H1 (cell line): ENCODE measurements at regions not wholly inside any gene's neighbourhood (a gene's known extent, or its start where the extent isn't known, plus 50 kb on each side); places are given as distances from the start of the nearest gene placed in this dataset.

Experiments used
- CTCF ChIA-PET: fragments of 300-600 bp; sonication (Branson Sonifier 250); formaldehyde crosslinking; loops from one replicate; lab custom pipeline; 2021; ENCODE audit not compliant: partially characterized antibody; lab: Charles Lee
- POLR2A ChIA-PET: fragments of 300-600 bp; sonication (Branson Sonifier 250); formaldehyde crosslinking; loops from one replicate; lab custom pipeline; 2021; ENCODE audit warnings: inconsistent platforms; ENCODE audit not compliant: partially characterized antibody; lab: Charles Lee
- DNase-seq, 2 experiments: peaks; one replicate each; pipeline versions ENCODE4 v3.0.0 to v3.0.0-alpha.2; 2010 to 2022; ENCODE audit warnings: low spot score in 2 of 2, low read depth in 1 of 2, mixed read lengths in 1 of 2
- FAIRE-seq: peaks from 2 replicates; lab custom pipeline; 2011; peaks lifted over from hg19 to GRCh38; lab: Jason Lieb, UNC
- H2AFZ ChIP-seq: 2 replicates; pipeline ENCODE4 v1.8.1; 2012; ENCODE audit warnings: low read length, inconsistent platforms
- H2AK5ac ChIP-seq: 2 replicates; pipeline ENCODE4 v1.6.1; 2013; ENCODE audit warnings: low read depth, low read length
- H2BK120ac ChIP-seq: replicated peaks from 2 replicates; pipeline ENCODE3; 2013; ENCODE audit warnings: low read depth, low read length, inconsistent platforms
- H2BK12ac ChIP-seq: 2 replicates; pipeline ENCODE4 v1.6.1; 2013; ENCODE audit warnings: low read depth, low read length
- H2BK15ac ChIP-seq: 2 replicates; pipeline ENCODE4 v1.6.1; 2013; ENCODE audit warnings: low read length
- H2BK20ac ChIP-seq: 2 replicates; pipeline ENCODE4 v1.6.1; 2013; ENCODE audit warnings: low read length
- H2BK5ac ChIP-seq: 2 replicates; pipeline ENCODE4 v1.6.1; 2013; ENCODE audit warnings: low read depth, low read length
- H3K14ac ChIP-seq: 2 replicates; pipeline ENCODE4 v1.6.1; 2013; ENCODE audit warnings: inconsistent platforms; ENCODE audit not compliant: insufficient read length
- H3K18ac ChIP-seq: 2 replicates; pipeline ENCODE4 v1.6.1; 2013; ENCODE audit warnings: low read length; ENCODE audit errors: extremely low read depth
- H3K23ac ChIP-seq: 2 replicates; pipeline ENCODE4 v1.6.1; 2013; ENCODE audit warnings: inconsistent platforms; ENCODE audit not compliant: insufficient read length
- H3K23me2 ChIP-seq: 2 replicates; pipeline ENCODE4 v1.6.1; 2013; ENCODE audit warnings: low read depth, low read length
- H3K27ac ChIP-seq: 2 replicates; pipeline ENCODE4 v1.6.1; 2011; ENCODE audit warnings: low read depth, low read length, inconsistent platforms
- H3K27me3 ChIP-seq, 4 experiments: replicated peaks in 1 of 4; 1 replicate in 1 of 4; 2 replicates in 3 of 4; pipeline versions ENCODE4 v1.6.1 to v1.8.1; 2011 to 2013; ENCODE audit warnings: low read length in 3 of 4, mild to moderate bottlenecking in 3 of 4, inconsistent platforms in 2 of 4, mixed read lengths in 2 of 4, moderate library complexity in 1 of 4; ENCODE audit not compliant: control insufficient read depth in 3 of 4, insufficient read depth in 3 of 4; ENCODE audit errors: extremely low read depth in 1 of 4
- H3K36me3 ChIP-seq, 4 experiments: 2 replicates each; pipeline versions ENCODE4 v1.6.1 to v1.8.1; 2011 to 2013; ENCODE audit warnings: mild to moderate bottlenecking in 4 of 4, low read length in 3 of 4, moderate library complexity in 2 of 4, control low read depth in 1 of 4, inconsistent platforms in 1 of 4; ENCODE audit not compliant: insufficient read depth in 4 of 4, control insufficient read depth in 2 of 4
- H3K4ac ChIP-seq: replicated peaks from 2 replicates; pipeline ENCODE3; 2013; ENCODE audit warnings: low read length, low read depth, mixed read lengths, inconsistent platforms; ENCODE audit not compliant: insufficient read length
- H3K4me1 ChIP-seq, 4 experiments: replicated peaks in 1 of 4; 1 replicate in 1 of 4; 2 replicates in 3 of 4; pipeline versions ENCODE4 v1.6.1 to v1.8.1; 2011 to 2013; ENCODE audit warnings: low read length in 3 of 4, inconsistent platforms in 2 of 4, mixed read lengths in 1 of 4; ENCODE audit not compliant: insufficient read depth in 4 of 4, control insufficient read depth in 3 of 4
- H3K4me2 ChIP-seq, 2 experiments: 2 replicates each; pipeline versions ENCODE4 v1.6.1 to v1.8.1; 2011 to 2013; ENCODE audit warnings: low read depth in 2 of 2, low read length in 2 of 2, control low read depth in 1 of 2, inconsistent platforms in 1 of 2, mild to moderate bottlenecking in 1 of 2; ENCODE audit not compliant: insufficient read depth in 1 of 2
- H3K4me3 ChIP-seq, 4 experiments: fragments of 200-600, 300-600 bp in 1 of 4; sonication (generic), shearing (Covaris generic), sonication (Bioruptor Twin) in 1 of 4; 2 replicates each; pipeline versions ENCODE4 v1.5.1 to v1.8.1; 2011 to 2016; ENCODE audit warnings: low read length in 4 of 4, low read depth in 3 of 4, control low read depth in 2 of 4, inconsistent platforms in 2 of 4, mild to moderate bottlenecking in 2 of 4, mixed read lengths in 1 of 4, moderate library complexity in 1 of 4; ENCODE audit not compliant: insufficient read depth in 2 of 4; ENCODE audit errors: extremely low read depth in 1 of 4
- H3K56ac ChIP-seq: replicated peaks from 2 replicates; pipeline ENCODE3; 2013; ENCODE audit warnings: low read depth, mild to moderate bottlenecking, mixed read lengths, low read length, inconsistent platforms; ENCODE audit not compliant: insufficient read length
- H3K79me1 ChIP-seq: 2 replicates; pipeline ENCODE4 v1.6.1; 2013; ENCODE audit warnings: low read depth, low read length, control low read depth
- H3K79me2 ChIP-seq, 2 experiments: 2 replicates each; pipeline versions ENCODE4 v1.6.1 to v1.8.1; 2012 to 2013; ENCODE audit warnings: low read length in 2 of 2, mild to moderate bottlenecking in 2 of 2, inconsistent platforms in 1 of 2; ENCODE audit not compliant: insufficient read depth in 2 of 2, control insufficient read depth in 1 of 2
- H3K9ac ChIP-seq, 4 experiments: replicated peaks in 1 of 4; 1 replicate in 1 of 4; 2 replicates in 3 of 4; pipeline versions ENCODE4 v1.6.1 to v1.8.1; 2011 to 2013; ENCODE audit warnings: low read depth in 3 of 4, low read length in 3 of 4, control low read depth in 2 of 4, mild to moderate bottlenecking in 2 of 4, moderate library complexity in 2 of 4, inconsistent platforms in 1 of 4; ENCODE audit errors: extremely low read depth in 1 of 4
- H3K9me3 ChIP-seq, 2 experiments: 2 replicates each; pipeline versions ENCODE4 v1.6.1 to v1.8.1; 2012 to 2013; ENCODE audit warnings: mild to moderate bottlenecking in 2 of 2, moderate library complexity in 2 of 2, control low read depth in 1 of 2, inconsistent platforms in 1 of 2, low read depth in 1 of 2, low read length in 1 of 2, mixed read lengths in 1 of 2; ENCODE audit not compliant: insufficient read depth in 2 of 2
- H4K20me1 ChIP-seq, 2 experiments: replicated peaks in 1 of 2; 2 replicates each; pipeline versions ENCODE3 to v1.8.1; 2011 to 2013; ENCODE audit warnings: inconsistent platforms in 2 of 2, low read length in 2 of 2, mild to moderate bottlenecking in 1 of 2; ENCODE audit not compliant: insufficient read depth in 2 of 2, control insufficient read depth in 1 of 2
- H4K5ac ChIP-seq: 2 replicates; pipeline ENCODE4 v1.6.1; 2013; ENCODE audit warnings: low read length, low read depth, mixed read lengths, inconsistent platforms; ENCODE audit not compliant: insufficient read length
- H4K8ac ChIP-seq: 2 replicates; pipeline ENCODE4 v1.8.0; 2013; ENCODE audit warnings: mild to moderate bottlenecking, moderate library complexity, low read length, inconsistent platforms; ENCODE audit not compliant: insufficient read depth; ENCODE audit errors: extremely low read depth
- H4K91ac ChIP-seq: replicated peaks from 2 replicates; pipeline ENCODE3; 2013; ENCODE audit warnings: low read length, mixed read lengths, inconsistent platforms; ENCODE audit not compliant: insufficient read length
- EGR1 ChIP-seq: IDR thresholded peaks from 2 replicates; pipeline ENCODE4 v1.6.1; 2011; ENCODE audit warnings: low read depth, low read length, borderline replicate concordance
- SRF ChIP-seq: IDR thresholded peaks from 2 replicates; pipeline ENCODE4 v1.6.1; 2011; ENCODE audit warnings: mild to moderate bottlenecking, low read depth, low read length, moderate library complexity
- WGBS, 2 experiments: shearing (Covaris generic) in 1 of 2; methylation state at CpG; one replicate each; pipeline versions ENCODE4 v1.1.6 to v1.1.7; 2013 to 2015; ENCODE audit warnings: low lambda C conversion rate in 2 of 2, mixed read lengths in 2 of 2, inconsistent platforms in 1 of 2, low coverage in 1 of 2, missing lambda C conversion rate in 1 of 2; ENCODE audit not compliant: insufficient replicate concordance in 2 of 2, insufficient coverage in 1 of 2, insufficient read length in 1 of 2; ENCODE audit errors: extremely low coverage in 1 of 2, missing lambda C conversion rate in 1 of 2; 5-methylcytosine and 5-hydroxymethylcytosine counted together
- TF ChIP-seq, protein P1 (sequence below), 3 experiments: IDR thresholded peaks; 1 replicate in 2 of 3; 2 replicates in 1 of 3; pipeline versions ENCODE4 v1.5.1 to v1.6.1; 2011; ENCODE audit warnings: low read length in 3 of 3, mild to moderate bottlenecking in 3 of 3, inconsistent platforms in 2 of 3, low read depth in 1 of 3, moderate library complexity in 1 of 3; ENCODE audit not compliant: insufficient read depth in 1 of 3; ENCODE audit errors: control extremely low read depth in 1 of 3

DNA sequence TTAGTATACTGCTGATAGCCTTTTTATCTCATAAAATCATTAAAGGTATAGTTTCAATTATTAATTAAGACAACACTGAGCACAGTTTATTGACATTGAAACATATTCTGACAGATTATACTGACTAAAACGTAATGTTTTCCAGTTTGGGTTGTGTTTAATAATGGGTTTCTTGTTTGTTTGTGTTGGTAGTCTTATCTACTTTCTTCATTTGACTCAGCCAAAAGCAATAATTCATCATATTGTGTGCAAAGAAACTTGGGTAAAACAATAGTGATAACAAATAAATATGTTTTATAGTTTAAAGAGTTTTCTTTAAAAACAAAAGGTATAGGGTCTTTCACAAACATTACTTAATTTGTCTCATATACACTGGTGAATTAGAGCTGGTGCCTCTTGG, 629.2 kb upstream of the AGTR1 start:
- Histone ChIP-seq H2BK15ac (no peak overlapping the region), H3K79me1 (no peaks in the 10 kb centered on the region), H3K4me3 (no peak overlapping the region), H3K9ac (no peak overlapping the region), H3K27me3 (no peaks in the 10 kb centered on the region), H3K14ac (no peak overlapping the region), H4K5ac (no peak overlapping the region), H4K20me1 (no peaks in the 10 kb centered on the region), H3K4me2 (no peak overlapping the region), H3K23me2 (no peaks in the 10 kb centered on the region), H2AK5ac (no peak overlapping the region), H4K8ac (no peak overlapping the region), H3K23ac (no peak overlapping the region), H3K4me1 (no peaks in the 10 kb centered on the region), H2BK120ac (no peak overlapping the region), H2BK5ac (no peak overlapping the region), H3K9me3 (no peaks in the 10 kb centered on the region), H3K36me3 (no peaks in the 10 kb centered on the region), H3K4ac (no peak overlapping the region), H3K56ac (no peak overlapping the region), H3K79me2 (no peaks in the 10 kb centered on the region), H3K18ac (no peak overlapping the region), H4K91ac (no peak overlapping the region), H2AFZ (no peak overlapping the region), H2BK20ac (no peak overlapping the region), H2BK12ac (no peak overlapping the region), H3K27ac (no peak overlapping the region)
- CTCF ChIA-PET = no interaction called here
- FAIRE-seq (no peak), DNase-seq (no peak)
- 84% methylated on average over 1 of the region's 1 CpG; no CpG with 5 or more reads in 1 of the 2 experiments for WGBS, 2 experiments
- POLR2A ChIA-PET = no interaction called here
- TF ChIP-seq SRF = no peak
- no peak for TF ChIP-seq EGR1
- TF ChIP-seq, protein P1, sequence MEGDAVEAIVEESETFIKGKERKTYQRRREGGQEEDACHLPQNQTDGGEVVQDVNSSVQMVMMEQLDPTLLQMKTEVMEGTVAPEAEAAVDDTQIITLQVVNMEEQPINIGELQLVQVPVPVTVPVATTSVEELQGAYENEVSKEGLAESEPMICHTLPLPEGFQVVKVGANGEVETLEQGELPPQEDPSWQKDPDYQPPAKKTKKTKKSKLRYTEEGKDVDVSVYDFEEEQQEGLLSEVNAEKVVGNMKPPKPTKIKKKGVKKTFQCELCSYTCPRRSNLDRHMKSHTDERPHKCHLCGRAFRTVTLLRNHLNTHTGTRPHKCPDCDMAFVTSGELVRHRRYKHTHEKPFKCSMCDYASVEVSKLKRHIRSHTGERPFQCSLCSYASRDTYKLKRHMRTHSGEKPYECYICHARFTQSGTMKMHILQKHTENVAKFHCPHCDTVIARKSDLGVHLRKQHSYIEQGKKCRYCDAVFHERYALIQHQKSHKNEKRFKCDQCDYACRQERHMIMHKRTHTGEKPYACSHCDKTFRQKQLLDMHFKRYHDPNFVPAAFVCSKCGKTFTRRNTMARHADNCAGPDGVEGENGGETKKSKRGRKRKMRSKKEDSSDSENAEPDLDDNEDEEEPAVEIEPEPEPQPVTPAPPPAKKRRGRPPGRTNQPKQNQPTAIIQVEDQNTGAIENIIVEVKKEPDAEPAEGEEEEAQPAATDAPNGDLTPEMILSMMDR (IDR thresholded peaks at IDR 0.05; ENCODE audit: control extremely low read depth in 1 of 3, insufficient read depth in 1 of 3, low read depth in 1 of 3, low read length in 3 of 3) = no peak
